Immature natural killer cell (primary cell): ENCODE measurements at regions not wholly inside any gene's neighbourhood (a gene's known extent, or its start where the extent isn't known, plus 50 kb on each side); places are given as distances from the start of the nearest gene placed in this dataset.
A peak's percentile ranks its signal among the peaks of the same experiment; 100 is the strongest.

Experiments
- DNase-seq, 3 donors: peaks; one replicate each; pipeline ENCODE4 v3.0.0; 2022; ENCODE audit warnings: mixed read lengths in 1 of 3
- H3K27ac Mint-ChIP-seq, 6 donors: one replicate each; pipeline ENCODE4 v1.8.0; 2020; ENCODE audit warnings: mixed read lengths in 6 of 6, mild to moderate bottlenecking in 5 of 6, inconsistent platforms in 4 of 6, moderate library complexity in 3 of 6
- H3K27me3 Mint-ChIP-seq, 3 donors: one replicate each; pipeline ENCODE4 v1.8.0; 2020 to 2021; ENCODE audit warnings: low read depth in 3 of 3, mild to moderate bottlenecking in 3 of 3, mixed read lengths in 3 of 3, moderate library complexity in 3 of 3, inconsistent platforms in 1 of 3
- H3K36me3 Mint-ChIP-seq, 3 donors: one replicate each; pipeline ENCODE4 v1.8.0; 2020; ENCODE audit warnings: mixed read lengths in 3 of 3, inconsistent platforms in 2 of 3, mild to moderate bottlenecking in 2 of 3
- H3K4me1 Mint-ChIP-seq, 2 donors: one replicate each; pipeline ENCODE4 v1.8.0; 2020; ENCODE audit warnings: inconsistent platforms in 2 of 2, mild to moderate bottlenecking in 2 of 2, mixed read lengths in 2 of 2, moderate library complexity in 1 of 2
- H3K4me3 Mint-ChIP-seq, 5 donors: one replicate each; pipeline ENCODE4 v1.8.0; 2020; ENCODE audit warnings: mild to moderate bottlenecking in 5 of 5, mixed read lengths in 5 of 5, inconsistent platforms in 3 of 5, moderate library complexity in 3 of 5
- H3K9me3 Mint-ChIP-seq, 6 donors: one replicate each; pipeline ENCODE4 v1.8.0; 2020; ENCODE audit warnings: mild to moderate bottlenecking in 6 of 6, mixed read lengths in 6 of 6, inconsistent platforms in 4 of 6, moderate library complexity in 3 of 6

GRCh38 chr9:107155244-107155817 is 127.7 kb upstream of the RAD23B start:
- H3K9me3 Mint-ChIP-seq, result peaks cover 0 to 4% (median 0%) of the 10 kb centered on the region in 6 donors
- peaks cover 0 to 4% (median 0%) of the 10 kb centered on the region in 3 donors for H3K36me3 Mint-ChIP-seq
- no peak overlapping the region for H3K27ac Mint-ChIP-seq
- no peaks in the 10 kb centered on the region for H3K4me1 Mint-ChIP-seq
- H3K4me3 Mint-ChIP-seq, result no peak overlapping the region
- no peak for DNase-seq
- peaks cover 4 to 11% (median 6%) of the 10 kb centered on the region in 3 donors for H3K27me3 Mint-ChIP-seq

GRCh38 chr9:107158321-107158720 is 124.8 kb upstream of the RAD23B start:
- H3K4me3 Mint-ChIP-seq, result no peak overlapping the region
- peaks cover 0 to 4% (median 0%) of the 10 kb centered on the region in 3 donors for H3K36me3 Mint-ChIP-seq
- H3K9me3 Mint-ChIP-seq, result no peaks in the 10 kb centered on the region
- H3K4me1 Mint-ChIP-seq, result no peaks in the 10 kb centered on the region
- H3K27ac Mint-ChIP-seq, result no peak overlapping the region
- H3K27me3 Mint-ChIP-seq, result peaks cover 4 to 7% (median 6%) of the 10 kb centered on the region in 3 donors
- DNase-seq, result no peak

- Mint-ChIP-seq H3K27ac (no peak overlapping the region), H3K4me1 (no peaks in the 10 kb centered on the region), H3K36me3 (peaks cover 0 to 4% (median 0%) of the 10 kb centered on the region in 3 donors), H3K27me3 (peaks cover 2 to 8% (median 4%) of the 10 kb centered on the region in 3 donors), H3K4me3 (no peak overlapping the region), H3K9me3 (no peaks in the 10 kb centered on the region)
- DNase-seq, result no peak
Measured at GRCh38 chr9:107161338-107161737, 121.7 kb upstream of the RAD23B start.

GRCh38 chr9:107163370-107163769 is 119.7 kb upstream of the RAD23B start:
- Mint-ChIP-seq H3K4me1 (no peaks in the 10 kb centered on the region), H3K27ac (no peak overlapping the region), H3K9me3 (no peaks in the 10 kb centered on the region), H3K27me3 (peaks cover 0 to 8% (median 3%) of the 10 kb centered on the region in 3 donors), H3K4me3 (no peak overlapping the region), H3K36me3 (no peaks in the 10 kb centered on the region)
- DNase-seq, result no peak

- DNase-seq, result no peak
- no peak overlapping the region for H3K27ac Mint-ChIP-seq
- peaks cover 20 to 30% of the 10 kb centered on the region in 2 donors for H3K4me1 Mint-ChIP-seq
- H3K4me3 Mint-ChIP-seq, result no peak overlapping the region
- H3K9me3 Mint-ChIP-seq, result no peaks in the 10 kb centered on the region
- peaks cover 0 to 4% (median 2%) of the 10 kb centered on the region in 3 donors for H3K27me3 Mint-ChIP-seq
- no peaks in the 10 kb centered on the region for H3K36me3 Mint-ChIP-seq
Measured at GRCh38 chr9:107169796-107170195, 113.3 kb upstream of the RAD23B start.

- H3K9me3 Mint-ChIP-seq, result no peaks in the 10 kb centered on the region
- H3K4me1 Mint-ChIP-seq, result peaks cover 30 to 40% of the 10 kb centered on the region in 2 donors
- H3K27me3 Mint-ChIP-seq, result peaks cover 0 to 4% (median 0%) of the 10 kb centered on the region in 3 donors
- no peaks in the 10 kb centered on the region for H3K36me3 Mint-ChIP-seq
- H3K27ac Mint-ChIP-seq, result no peak overlapping the region
- no peak for DNase-seq
- H3K4me3 Mint-ChIP-seq, result no peak overlapping the region
Measured at GRCh38 chr9:107170801-107171200, 112.3 kb upstream of the RAD23B start.

- peaks cover 0 to 4% (median 0%) of the 10 kb centered on the region in 3 donors for H3K27me3 Mint-ChIP-seq
- peak overlapping the region in 2 of 6 donors; percentile 15 to 41 for H3K27ac Mint-ChIP-seq
- H3K4me3 Mint-ChIP-seq, result peak overlapping the region in 1 of 5 donors; percentile 26
- H3K9me3 Mint-ChIP-seq, result no peaks in the 10 kb centered on the region
- DNase-seq, result peak; percentile 52 to 64 (median 61)
- H3K36me3 Mint-ChIP-seq, result no peaks in the 10 kb centered on the region
- H3K4me1 Mint-ChIP-seq, result peaks cover 40 to 56% of the 10 kb centered on the region in 2 donors
Measured at GRCh38 chr9:107172160-107172978, 110.7 kb upstream of the RAD23B start.

GRCh38 chr9:107172979-107173347 is 110.1 kb upstream of the RAD23B start:
- H3K27ac Mint-ChIP-seq, result peak overlapping the region in 2 of 6 donors; percentile 13 to 41
- H3K4me3 Mint-ChIP-seq, result peak overlapping the region in 1 of 5 donors; percentile 18
- H3K4me1 Mint-ChIP-seq, result peaks cover 40 to 62% of the 10 kb centered on the region in 2 donors
- no peaks in the 10 kb centered on the region for H3K36me3 Mint-ChIP-seq
- no peaks in the 10 kb centered on the region for H3K9me3 Mint-ChIP-seq
- peaks cover 0 to 4% (median 0%) of the 10 kb centered on the region in 3 donors for H3K27me3 Mint-ChIP-seq
- DNase-seq, result no peak

- Mint-ChIP-seq H3K27me3 (peaks cover 0 to 4% (median 0%) of the 10 kb centered on the region in 3 donors), H3K4me1 (peaks cover 40 to 66% of the 10 kb centered on the region in 2 donors), H3K36me3 (no peaks in the 10 kb centered on the region), H3K4me3 (peak overlapping the region; percentile 58 to 81 (median 62)), H3K27ac (peak overlapping the region; percentile 87 to 92 (median 88)), H3K9me3 (no peaks in the 10 kb centered on the region)
- peak in 2 of 3 donors; percentile 18 to 21 for DNase-seq
Measured at GRCh38 chr9:107173422-107174180, 109.5 kb upstream of the RAD23B start.

- Mint-ChIP-seq H3K27me3 (peaks cover 0 to 5% (median 2%) of the 10 kb centered on the region in 3 donors), H3K36me3 (no peaks in the 10 kb centered on the region), H3K9me3 (no peaks in the 10 kb centered on the region), H3K4me1 (peaks cover 40 to 66% of the 10 kb centered on the region in 2 donors), H3K4me3 (peak overlapping the region; percentile 58 to 81 (median 62)), H3K27ac (peak overlapping the region; percentile 87 to 92 (median 88))
- DNase-seq, result peak; percentile 53 to 58 (median 55)
Measured at GRCh38 chr9:107174441-107174840, 108.6 kb upstream of the RAD23B start.

- H3K27me3 Mint-ChIP-seq, result peaks cover 0 to 5% (median 2%) of the 10 kb centered on the region in 3 donors
- DNase-seq, result peak; percentile 22 to 26 (median 22)
- H3K4me1 Mint-ChIP-seq, result peaks cover 40 to 66% of the 10 kb centered on the region in 2 donors
- H3K4me3 Mint-ChIP-seq, result peak overlapping the region; percentile 58 to 81 (median 62)
- H3K9me3 Mint-ChIP-seq, result no peaks in the 10 kb centered on the region
- H3K27ac Mint-ChIP-seq, result peak overlapping the region; percentile 87 to 92 (median 88)
- H3K36me3 Mint-ChIP-seq, result no peaks in the 10 kb centered on the region
Measured at GRCh38 chr9:107175041-107175440, 108.0 kb upstream of the RAD23B start.

- Mint-ChIP-seq H3K27me3 (peaks cover 0 to 5% (median 2%) of the 10 kb centered on the region in 3 donors), H3K36me3 (no peaks in the 10 kb centered on the region), H3K4me1 (peaks cover 40 to 68% of the 10 kb centered on the region in 2 donors), H3K4me3 (peak overlapping the region in 4 of 5 donors; percentile 25 to 81 (median 62)), H3K9me3 (no peaks in the 10 kb centered on the region), H3K27ac (peak overlapping the region; percentile 59 to 92 (median 88))
- DNase-seq, result no peak
Measured at GRCh38 chr9:107175816-107176435, 107.2 kb upstream of the RAD23B start.

GRCh38 chr9:107176436-107177151 is 106.5 kb upstream of the RAD23B start:
- Mint-ChIP-seq H3K4me3 (no peak overlapping the region), H3K4me1 (peaks cover 43 to 75% of the 10 kb centered on the region in 2 donors), H3K27ac (peak overlapping the region in 4 of 6 donors; percentile 21 to 92 (median 88)), H3K27me3 (peaks cover 0 to 5% (median 5%) of the 10 kb centered on the region in 3 donors), H3K9me3 (no peaks in the 10 kb centered on the region), H3K36me3 (no peaks in the 10 kb centered on the region)
- DNase-seq, result no peak
